HCT116 (cell line): ENCODE measurements at regions not wholly inside any gene's neighbourhood (a gene's known extent, or its start where the extent isn't known, plus 50 kb on each side); places are given as distances from the start of the nearest gene placed in this dataset.

Source experiments
- ATAC-seq: fragments of 200-7000 bp; cut with Tn5 transposase; 2 replicates; pipeline ENCODE4 v1.9.1; 2020; ENCODE audit warnings: mild to moderate bottlenecking, moderate library complexity
- BruUV-seq: library from RNA; stranded (reverse); fragments of 400-500 nt; replicated peaks from 2 replicates; lab custom pipeline; 2021; lab: Mats Ljungman, UMichigan
- CTCF ChIA-PET: fragments of 300-600 bp; sonication (Branson Sonifier 250); formaldehyde crosslinking; loops from one replicate; lab custom pipeline; 2021; ENCODE audit warnings: antibody characterized with exemption; lab: Charles Lee
- POLR2A ChIA-PET: fragments of 300-600, 350-600 bp; sonication (Branson Sonifier 250); formaldehyde crosslinking; loops from one replicate; lab custom pipeline; 2021; ENCODE audit warnings: antibody characterized with exemption; lab: Charles Lee
- RAD21 ChIA-PET, 2 experiments: fragments of 300-600 bp; sonication (Branson Sonifier 250); formaldehyde crosslinking; loops; one replicate each; lab custom pipeline; 2023; ENCODE audit warnings: low total read pairs in 2 of 2; ENCODE audit not compliant: uncharacterized antibody in 2 of 2, unreplicated experiment in 2 of 2, low non-redundant PET in 1 of 2; lab: Charles Lee
- DNase-seq: peaks from one replicate; pipeline ENCODE4 v3.0.0-alpha.2; 2010; ENCODE audit warnings: low read depth, low spot score
- H2AFZ ChIP-seq: fragments of 200-600 bp; shearing (Covaris generic), sonication (generic); 2 replicates; pipeline ENCODE4 v1.6.1; 2017; ENCODE audit warnings: low read depth, mixed run types, mixed read lengths, antibody characterized with exemption, low read length; ENCODE audit not compliant: poor library complexity, severe bottlenecking
- H3K27ac ChIP-seq: 2 replicates; pipeline ENCODE4 v1.5.1; 2012; ENCODE audit warnings: low read depth, low read length
- H3K27me3 ChIP-seq: fragments of 200-600 bp; sonication (generic); 2 replicates; pipeline ENCODE4 v1.6.1; 2016; ENCODE audit warnings: mixed run types, low read length, mixed read lengths; ENCODE audit not compliant: insufficient read depth
- H3K36me3 ChIP-seq, 2 experiments: fragments of 200-500 bp in 1 of 2; fragments of 200-600 bp in 1 of 2; sonication (Bioruptor generic) in 1 of 2; sonication (generic) in 1 of 2; 2 replicates each; pipeline versions ENCODE4 v1.5.1 to v1.6.1; 2014 to 2016; ENCODE audit warnings: low read length in 2 of 2, inconsistent platforms in 1 of 2, mixed read lengths in 1 of 2, mixed run types in 1 of 2; ENCODE audit not compliant: insufficient read depth in 2 of 2, control insufficient read depth in 1 of 2
- H3K4me1 ChIP-seq, 2 experiments: fragments of 200-600 bp in 1 of 2; sonication (generic) in 1 of 2; 2 replicates each; pipeline versions ENCODE4 v1.5.1 to v1.6.1; 2012 to 2017; ENCODE audit warnings: low read length in 2 of 2, inconsistent platforms in 1 of 2, mild to moderate bottlenecking in 1 of 2, mixed read lengths in 1 of 2, mixed run types in 1 of 2, moderate library complexity in 1 of 2; ENCODE audit not compliant: insufficient read depth in 2 of 2, control insufficient read depth in 1 of 2
- H3K4me2 ChIP-seq: fragments of 200-600 bp; sonication (generic); 2 replicates; pipeline ENCODE4 v1.6.1; 2017; ENCODE audit warnings: mixed run types, low read length, mixed read lengths
- H3K4me3 ChIP-seq, 2 experiments: fragments of 200-600 bp in 1 of 2; sonication (generic) in 1 of 2; replicated peaks in 1 of 2; 2 replicates each; pipeline ENCODE4 v1.5.1; 2011 to 2016; ENCODE audit warnings: low read length in 2 of 2, control low read depth in 1 of 2, low read depth in 1 of 2, mild to moderate bottlenecking in 1 of 2, mixed read lengths in 1 of 2, mixed run types in 1 of 2
- H3K79me2 ChIP-seq: fragments of 200-600 bp; sonication (generic); 2 replicates; pipeline ENCODE4 v1.6.1; 2017; ENCODE audit warnings: mild to moderate bottlenecking, mixed run types, low read length, moderate library complexity, mixed read lengths; ENCODE audit not compliant: insufficient read depth
- H3K9ac ChIP-seq: fragments of 200-600 bp; sonication (generic); 2 replicates; pipeline ENCODE4 v1.6.1; 2016; ENCODE audit warnings: low read length, mixed read lengths
- H3K9me2 ChIP-seq: fragments of 200-600 bp; sonication (generic), shearing (Covaris generic); 2 replicates; pipeline ENCODE4 v1.6.1; 2017; ENCODE audit warnings: mixed run types, mild to moderate bottlenecking, moderate library complexity; ENCODE audit not compliant: insufficient read depth
- H3K9me3 ChIP-seq, 2 experiments: fragments of 200-500 bp in 1 of 2; fragments of 200-600 bp in 1 of 2; sonication (Bioruptor generic) in 1 of 2; sonication (generic) in 1 of 2; 2 replicates each; pipeline ENCODE4 v1.6.1; 2014 to 2017; ENCODE audit warnings: low read length in 2 of 2, mixed read lengths in 2 of 2, inconsistent platforms in 1 of 2, low read depth in 1 of 2, mild to moderate bottlenecking in 1 of 2, mixed run types in 1 of 2, moderate library complexity in 1 of 2; ENCODE audit not compliant: control insufficient read depth in 1 of 2, insufficient read depth in 1 of 2
- H4K20me1 ChIP-seq: fragments of 200-600 bp; sonication (generic), shearing (Covaris generic); 2 replicates; pipeline ENCODE4 v1.6.1; 2017; ENCODE audit warnings: mixed run types, mild to moderate bottlenecking, moderate library complexity; ENCODE audit not compliant: insufficient read depth
- CBX3 ChIP-seq: IDR thresholded peaks from 2 replicates; pipeline ENCODE4 v1.6.1; 2012; ENCODE audit warnings: low read depth
- CEBPB ChIP-seq: IDR thresholded peaks from 2 replicates; pipeline ENCODE4 v1.6.1; 2012; ENCODE audit warnings: low read depth
- CTCF ChIP-seq, 3 experiments: fragments of 200-600 bp in 1 of 3; sonication (generic) in 1 of 3; IDR thresholded peaks in 2 of 3; conservative IDR thresholded peaks in 1 of 3; 2 replicates each; pipeline ENCODE4 v1.5.1; 2012 to 2017; ENCODE audit warnings: low read depth in 2 of 3, low read length in 2 of 3, antibody characterized with exemption in 1 of 3, borderline replicate concordance in 1 of 3, control low read depth in 1 of 3, mild to moderate bottlenecking in 1 of 3, mixed read lengths in 1 of 3, mixed run types in 1 of 3, moderate library complexity in 1 of 3; ENCODE audit not compliant: insufficient read depth in 1 of 3
- EGR1 ChIP-seq: IDR thresholded peaks from 2 replicates; pipeline ENCODE4 v1.6.1; 2012; ENCODE audit warnings: low read depth
- ELF1 ChIP-seq: IDR thresholded peaks from 2 replicates; pipeline ENCODE4 v1.6.1; 2012; ENCODE audit warnings: low read depth, borderline replicate concordance
- EZH2 ChIP-seq: fragments of 200-600 bp; sonication (generic); IDR thresholded peaks from 2 replicates; pipeline ENCODE4 v1.6.1; 2017; ENCODE audit warnings: antibody characterized with exemption, mixed run types
- EZH2phosphoT487 ChIP-seq: fragments of 200-600 bp; IDR thresholded peaks from 2 replicates; pipeline ENCODE4 v1.6.1; 2018; ENCODE audit warnings: antibody characterized with exemption, borderline replicate concordance
- FOSL1 ChIP-seq: IDR thresholded peaks from 2 replicates; pipeline ENCODE4 v1.6.1; 2012; ENCODE audit warnings: low read depth
- MAX ChIP-seq: IDR thresholded peaks from 2 replicates; pipeline ENCODE4 v1.6.1; 2012
- POLR2A ChIP-seq: IDR thresholded peaks from 2 replicates; pipeline ENCODE4 v1.7.0; 2011; ENCODE audit warnings: borderline replicate concordance; ENCODE audit not compliant: insufficient read depth, insufficient read length; ENCODE audit errors: extremely low read depth
- POLR2AphosphoS5 ChIP-seq: IDR thresholded peaks from 2 replicates; pipeline ENCODE4 v1.6.1; 2011; ENCODE audit warnings: mild to moderate bottlenecking, low read depth, low read length, moderate library complexity
- SIN3A ChIP-seq: IDR thresholded peaks from 2 replicates; pipeline ENCODE4 v1.6.1; 2012; ENCODE audit warnings: low read depth
- SRF ChIP-seq: IDR thresholded peaks from 2 replicates; pipeline ENCODE4 v1.6.1; 2012; ENCODE audit warnings: low read depth
- TCF7L2 ChIP-seq: IDR thresholded peaks from 2 replicates; pipeline ENCODE4 v1.7.0; 2011; ENCODE audit warnings: borderline replicate concordance, inconsistent platforms; ENCODE audit not compliant: insufficient read depth, insufficient read length; ENCODE audit errors: extremely low read depth
- YY1 ChIP-seq: IDR thresholded peaks from 2 replicates; pipeline ENCODE4 v1.6.1; 2011; ENCODE audit warnings: low read length, low read depth, moderate library complexity, mild to moderate bottlenecking; ENCODE audit not compliant: insufficient replicate concordance; ENCODE audit errors: extremely low read depth
- ZFX ChIP-seq: fragments of 450-650 bp; IDR thresholded peaks from 2 replicates; pipeline ENCODE4 v1.6.1; 2017
- ZNF274 ChIP-seq: fragments of 200-500 bp; sonication (Bioruptor generic); IDR thresholded peaks from 2 replicates; pipeline ENCODE4 v1.6.1; 2014; ENCODE audit warnings: mild to moderate bottlenecking, low read depth, low read length, inconsistent platforms
- intact Hi-C: fragments of 100-400 bp; cut with micrococcal nuclease; formaldehyde crosslinking; loops from 2 replicates; pipeline ENCODE4 v1.10.0; 2022
- TF ChIP-seq, protein P1 (sequence below): IDR thresholded peaks from 2 replicates; pipeline ENCODE4 v1.6.1; 2011; ENCODE audit warnings: mild to moderate bottlenecking, low read length, moderate library complexity; ENCODE audit not compliant: insufficient replicate concordance; ENCODE audit errors: extremely low read depth

DNA sequence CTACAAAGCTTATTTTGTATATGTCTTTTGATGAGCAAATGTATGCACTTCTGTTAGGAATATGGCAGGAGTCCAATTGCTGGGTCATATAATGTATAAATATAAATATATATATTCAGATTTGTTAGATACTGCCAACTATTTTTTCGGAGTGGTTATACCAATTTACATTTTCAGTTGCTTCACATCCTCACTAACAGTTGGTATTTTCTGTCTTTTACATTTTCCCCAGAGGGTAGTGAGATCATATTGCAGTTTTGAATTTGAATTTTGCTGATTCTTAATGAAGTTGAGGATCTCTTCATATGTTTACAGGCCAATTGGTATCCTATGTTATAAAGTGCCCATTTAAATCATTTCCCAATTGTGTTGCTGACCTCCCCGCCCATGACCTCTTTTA is 139.0 kb upstream of the KCNMB2 start (continued):
- no peak for TF ChIP-seq SIN3A
- no peak for TF ChIP-seq CBX3
- TF ChIP-seq, protein P1, sequence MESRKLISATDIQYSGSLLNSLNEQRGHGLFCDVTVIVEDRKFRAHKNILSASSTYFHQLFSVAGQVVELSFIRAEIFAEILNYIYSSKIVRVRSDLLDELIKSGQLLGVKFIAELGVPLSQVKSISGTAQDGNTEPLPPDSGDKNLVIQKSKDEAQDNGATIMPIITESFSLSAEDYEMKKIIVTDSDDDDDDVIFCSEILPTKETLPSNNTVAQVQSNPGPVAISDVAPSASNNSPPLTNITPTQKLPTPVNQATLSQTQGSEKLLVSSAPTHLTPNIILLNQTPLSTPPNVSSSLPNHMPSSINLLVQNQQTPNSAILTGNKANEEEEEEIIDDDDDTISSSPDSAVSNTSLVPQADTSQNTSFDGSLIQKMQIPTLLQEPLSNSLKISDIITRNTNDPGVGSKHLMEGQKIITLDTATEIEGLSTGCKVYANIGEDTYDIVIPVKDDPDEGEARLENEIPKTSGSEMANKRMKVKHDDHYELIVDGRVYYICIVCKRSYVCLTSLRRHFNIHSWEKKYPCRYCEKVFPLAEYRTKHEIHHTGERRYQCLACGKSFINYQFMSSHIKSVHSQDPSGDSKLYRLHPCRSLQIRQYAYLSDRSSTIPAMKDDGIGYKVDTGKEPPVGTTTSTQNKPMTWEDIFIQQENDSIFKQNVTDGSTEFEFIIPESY = no peak
- TF ChIP-seq, all 23 proteins: peak for 0

- no TSS peak for BruUV-seq
- no peak for ATAC-seq
- Histone ChIP-seq H3K79me2 (no peaks in the 10 kb centered on the region), H3K27me3 (no peaks in the 10 kb centered on the region), H3K27ac (no peak overlapping the region), H3K9me3 (no peaks in the 10 kb centered on the region), H3K4me3 (no peak overlapping the region), H3K4me2 (no peak overlapping the region), H3K9ac (no peak overlapping the region), H3K9me2 (no peaks in the 10 kb centered on the region), H2AFZ (no peak overlapping the region), H3K4me1 (no peaks in the 10 kb centered on the region), H3K36me3 (no peaks in the 10 kb centered on the region), H4K20me1 (no peaks in the 10 kb centered on the region)
- intact Hi-C loops = no loop called here
- CTCF ChIA-PET = no interaction called here
- RAD21 ChIA-PET = no interaction called here
- no peak for DNase-seq
- POLR2A ChIA-PET = no interaction called here
- no peak for TF ChIP-seq YY1
- TF ChIP-seq SRF = no peak
- no peak for TF ChIP-seq POLR2AphosphoS5
- no peak for TF ChIP-seq FOSL1
- no peak for TF ChIP-seq ZFX
- TF ChIP-seq CTCF (IDR thresholded peaks at IDR 0.05 in 2 of 3, conservative IDR thresholded peaks at IDR 0.05 in 1 of 3; ENCODE audit: borderline replicate concordance in 1 of 3, insufficient read depth in 1 of 3, low read depth in 2 of 3, low read length in 2 of 3) = no peak
- TF ChIP-seq CBX3 = no peak
- no peak for TF ChIP-seq EGR1
- TF ChIP-seq, protein P1 = no peak
- no peak for TF ChIP-seq EZH2
- TF ChIP-seq ZNF274 = no peak
- TF ChIP-seq MAX = no peak
- TF ChIP-seq EZH2phosphoT487 = no peak
- no peak for TF ChIP-seq CEBPB
- TF ChIP-seq ELF1 = no peak
- no peak for TF ChIP-seq SIN3A
- no peak for TF ChIP-seq POLR2A
- TF ChIP-seq TCF7L2 = no peak
Observed at GRCh38 chr3:178397836-178398235, 138.4 kb upstream of the KCNMB2 start.
